Neural progenitor cell (in vitro differentiated cells): ENCODE measurements at regions not wholly inside any gene's neighbourhood (a gene's known extent, or its start where the extent isn't known, plus 50 kb on each side); places are given as distances from the start of the nearest gene placed in this dataset.

ENCODE experiments used
- DNase-seq: peaks from one replicate; pipeline ENCODE4 v3.0.0-alpha.2; 2016; ENCODE audit warnings: low spot score
- H2AFZ ChIP-seq: fragments of 200-600 bp; sonication (generic); replicated peaks from 2 replicates; pipeline ENCODE4 v1.6.1; 2016; ENCODE audit warnings: antibody characterized with exemption
- H3F3A ChIP-seq: fragments of 200-600 bp; sonication (generic); 2 replicates; pipeline ENCODE4 v1.6.1; 2016; ENCODE audit warnings: antibody characterized with exemption, low read depth
- H3K27ac ChIP-seq: fragments of 200-600 bp; sonication (generic); 2 replicates; pipeline ENCODE4 v1.5.1; 2016; ENCODE audit warnings: mild to moderate bottlenecking
- H3K27me3 ChIP-seq: fragments of 200-600 bp; sonication (generic); 2 replicates; pipeline ENCODE4 v1.6.1; 2016; ENCODE audit warnings: mild to moderate bottlenecking, moderate library complexity
- H3K36me3 ChIP-seq: fragments of 200-600 bp; sonication (generic); 2 replicates; pipeline ENCODE4 v1.5.1; 2016
- H3K4me1 ChIP-seq: fragments of 200-600 bp; sonication (generic); 2 replicates; pipeline ENCODE4 v1.6.1; 2016; ENCODE audit warnings: mixed run types
- H3K4me2 ChIP-seq: fragments of 200-600 bp; sonication (generic); 2 replicates; pipeline ENCODE4 v1.6.1; 2016
- H3K4me3 ChIP-seq: fragments of 200-600 bp; sonication (generic); 2 replicates; pipeline ENCODE4 v1.5.1; 2016
- H3K79me2 ChIP-seq: fragments of 200-600 bp; sonication (generic); 2 replicates; pipeline ENCODE4 v1.6.1; 2016; ENCODE audit warnings: low read depth
- H3K9ac ChIP-seq: fragments of 200-600 bp; sonication (generic); 2 replicates; pipeline ENCODE4 v1.6.1; 2016
- H3K9me3 ChIP-seq: fragments of 200-600 bp; sonication (generic); 2 replicates; pipeline ENCODE4 v1.5.1; 2016; ENCODE audit warnings: low read depth
- H4K20me1 ChIP-seq: fragments of 200-600 bp; sonication (generic); 2 replicates; pipeline ENCODE4 v1.6.1; 2016; ENCODE audit warnings: low read depth
- H3K27ac Mint-ChIP-seq: 3 replicates; pipeline ENCODE4 v1.8.0; 2021; ENCODE audit warnings: mixed read lengths
- H3K27me3 Mint-ChIP-seq: 2 replicates; pipeline ENCODE4 v1.8.0; 2022; ENCODE audit warnings: low read depth, mild to moderate bottlenecking, inconsistent platforms, moderate library complexity, mixed read lengths; ENCODE audit not compliant: insufficient read depth
- H3K36me3 Mint-ChIP-seq: 3 replicates; pipeline ENCODE4 v1.8.0; 2021; ENCODE audit warnings: mixed read lengths
- H3K4me1 Mint-ChIP-seq: 3 replicates; pipeline ENCODE4 v1.8.0; 2021; ENCODE audit warnings: mixed read lengths
- H3K4me3 Mint-ChIP-seq: 3 replicates; pipeline ENCODE4 v1.8.0; 2021; ENCODE audit warnings: mild to moderate bottlenecking, moderate library complexity, mixed read lengths
- H3K9me3 Mint-ChIP-seq: 3 replicates; pipeline ENCODE4 v1.8.0; 2020; ENCODE audit warnings: mixed read lengths
- EZH2 ChIP-seq: fragments of 200-600 bp; sonication (generic); IDR thresholded peaks from 2 replicates; pipeline ENCODE4 v1.6.1; 2017; ENCODE audit warnings: antibody characterized with exemption, mild to moderate bottlenecking, moderate library complexity
- EZH2phosphoT487 ChIP-seq: fragments of 200-600 bp; sonication (generic); IDR thresholded peaks from 2 replicates; pipeline ENCODE4 v1.6.1; 2017; ENCODE audit warnings: antibody characterized with exemption
- TF ChIP-seq, protein P1 (sequence below): fragments of 200-600 bp; sonication (generic); IDR thresholded peaks from 2 replicates; pipeline ENCODE4 v1.5.1; 2017; ENCODE audit warnings: antibody characterized with exemption, mild to moderate bottlenecking

DNA sequence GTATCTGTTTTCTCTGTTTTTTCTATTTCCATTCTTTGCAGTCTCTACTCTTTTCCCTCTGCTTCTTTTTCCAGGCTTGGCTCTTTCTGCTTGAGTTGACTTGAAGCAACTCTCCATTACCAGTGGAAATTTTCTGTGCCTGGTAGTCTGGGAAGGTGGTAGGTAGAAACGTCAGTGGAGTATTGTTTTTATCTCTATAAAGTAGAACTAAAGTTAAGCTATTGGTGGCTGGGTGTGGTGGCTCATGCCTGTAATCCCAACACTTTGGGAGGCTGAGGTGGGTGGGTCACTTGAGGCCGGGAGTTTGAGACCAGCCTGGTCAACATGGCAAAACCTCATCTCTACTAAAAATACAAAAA is 438.1 kb upstream of the AR start:
- Mint-ChIP-seq H3K4me3 (no peak overlapping the region), H3K27ac (no peak overlapping the region), H3K9me3 (no peaks in the 10 kb centered on the region), H3K4me1 (no peaks in the 10 kb centered on the region), H3K27me3 (peaks cover 2% of the 10 kb centered on the region), H3K36me3 (no peaks in the 10 kb centered on the region)
- Histone ChIP-seq H3K4me1 (no peaks in the 10 kb centered on the region), H3F3A (no peaks in the 10 kb centered on the region), H3K27me3 (no peaks in the 10 kb centered on the region), H3K36me3 (no peaks in the 10 kb centered on the region), H3K9me3 (no peaks in the 10 kb centered on the region), H3K4me3 (no peak overlapping the region), H3K79me2 (no peaks in the 10 kb centered on the region), H3K4me2 (no peak overlapping the region), H3K9ac (no peak overlapping the region), H2AFZ (no peak overlapping the region), H3K27ac (no peak overlapping the region), H4K20me1 (no peaks in the 10 kb centered on the region)
- DNase-seq = no peak
- TF ChIP-seq EZH2phosphoT487 = no peak
- no peak for TF ChIP-seq EZH2
- TF ChIP-seq, protein P1, sequence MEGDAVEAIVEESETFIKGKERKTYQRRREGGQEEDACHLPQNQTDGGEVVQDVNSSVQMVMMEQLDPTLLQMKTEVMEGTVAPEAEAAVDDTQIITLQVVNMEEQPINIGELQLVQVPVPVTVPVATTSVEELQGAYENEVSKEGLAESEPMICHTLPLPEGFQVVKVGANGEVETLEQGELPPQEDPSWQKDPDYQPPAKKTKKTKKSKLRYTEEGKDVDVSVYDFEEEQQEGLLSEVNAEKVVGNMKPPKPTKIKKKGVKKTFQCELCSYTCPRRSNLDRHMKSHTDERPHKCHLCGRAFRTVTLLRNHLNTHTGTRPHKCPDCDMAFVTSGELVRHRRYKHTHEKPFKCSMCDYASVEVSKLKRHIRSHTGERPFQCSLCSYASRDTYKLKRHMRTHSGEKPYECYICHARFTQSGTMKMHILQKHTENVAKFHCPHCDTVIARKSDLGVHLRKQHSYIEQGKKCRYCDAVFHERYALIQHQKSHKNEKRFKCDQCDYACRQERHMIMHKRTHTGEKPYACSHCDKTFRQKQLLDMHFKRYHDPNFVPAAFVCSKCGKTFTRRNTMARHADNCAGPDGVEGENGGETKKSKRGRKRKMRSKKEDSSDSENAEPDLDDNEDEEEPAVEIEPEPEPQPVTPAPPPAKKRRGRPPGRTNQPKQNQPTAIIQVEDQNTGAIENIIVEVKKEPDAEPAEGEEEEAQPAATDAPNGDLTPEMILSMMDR = no peak

DNA sequence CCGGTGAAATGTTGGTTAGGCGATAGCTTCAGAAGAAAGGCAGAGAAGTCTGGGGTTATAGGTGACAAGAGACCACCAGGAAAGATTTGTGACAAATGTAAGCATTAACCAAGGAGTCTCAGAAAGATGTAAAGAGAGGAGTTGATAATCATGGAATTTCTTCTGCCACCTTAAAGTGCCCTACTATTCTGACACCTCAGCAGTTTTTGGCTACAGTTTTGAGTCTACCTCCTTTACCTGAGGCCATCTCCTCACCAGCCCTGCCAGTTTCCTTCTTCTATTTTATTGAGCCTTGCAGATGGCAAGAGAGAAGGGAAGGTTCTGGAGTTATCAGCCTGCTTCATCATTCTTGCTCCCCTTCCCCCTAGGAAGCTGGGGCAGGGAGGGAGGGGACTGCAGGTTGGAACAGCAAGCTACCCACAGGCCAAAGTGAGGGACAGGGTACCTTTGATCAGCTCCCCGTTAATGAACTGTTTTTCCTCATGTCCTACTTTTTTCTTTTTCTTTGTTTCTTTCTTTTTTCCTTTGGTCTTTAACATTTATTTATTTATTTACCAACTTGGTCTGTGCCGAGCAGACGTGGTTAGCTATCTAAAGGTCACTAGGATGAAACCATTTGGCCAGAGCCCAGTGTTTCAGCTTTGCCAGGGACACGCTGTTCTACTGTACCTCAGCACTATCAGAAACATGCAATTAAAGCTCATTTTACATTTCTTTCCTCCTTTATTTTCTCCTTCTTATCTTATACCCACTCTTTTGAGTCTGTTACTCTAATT is 438.7 kb upstream of the AR start:
- Mint-ChIP-seq H3K27me3 (peaks cover 2% of the 10 kb centered on the region), H3K4me3 (no peak overlapping the region), H3K27ac (no peak overlapping the region), H3K36me3 (no peaks in the 10 kb centered on the region), H3K4me1 (no peaks in the 10 kb centered on the region), H3K9me3 (no peaks in the 10 kb centered on the region)
- H3K36me3 ChIP-seq = no peaks in the 10 kb centered on the region
- H2AFZ ChIP-seq = no peak overlapping the region
- H3K4me1 ChIP-seq = no peaks in the 10 kb centered on the region
- H3F3A ChIP-seq = no peaks in the 10 kb centered on the region
- H3K4me2 ChIP-seq = no peak overlapping the region
- no peaks in the 10 kb centered on the region for H3K27me3 ChIP-seq
- DNase-seq = no peak
- no peaks in the 10 kb centered on the region for H3K79me2 ChIP-seq
- no peaks in the 10 kb centered on the region for H3K9me3 ChIP-seq
- no peak overlapping the region for H3K9ac ChIP-seq
- no peak overlapping the region for H3K27ac ChIP-seq
- no peaks in the 10 kb centered on the region for H4K20me1 ChIP-seq
- H3K4me3 ChIP-seq = no peak overlapping the region
- TF ChIP-seq EZH2 (no peak), EZH2phosphoT487 (no peak)
- TF ChIP-seq, protein P1 = no peak

DNA sequence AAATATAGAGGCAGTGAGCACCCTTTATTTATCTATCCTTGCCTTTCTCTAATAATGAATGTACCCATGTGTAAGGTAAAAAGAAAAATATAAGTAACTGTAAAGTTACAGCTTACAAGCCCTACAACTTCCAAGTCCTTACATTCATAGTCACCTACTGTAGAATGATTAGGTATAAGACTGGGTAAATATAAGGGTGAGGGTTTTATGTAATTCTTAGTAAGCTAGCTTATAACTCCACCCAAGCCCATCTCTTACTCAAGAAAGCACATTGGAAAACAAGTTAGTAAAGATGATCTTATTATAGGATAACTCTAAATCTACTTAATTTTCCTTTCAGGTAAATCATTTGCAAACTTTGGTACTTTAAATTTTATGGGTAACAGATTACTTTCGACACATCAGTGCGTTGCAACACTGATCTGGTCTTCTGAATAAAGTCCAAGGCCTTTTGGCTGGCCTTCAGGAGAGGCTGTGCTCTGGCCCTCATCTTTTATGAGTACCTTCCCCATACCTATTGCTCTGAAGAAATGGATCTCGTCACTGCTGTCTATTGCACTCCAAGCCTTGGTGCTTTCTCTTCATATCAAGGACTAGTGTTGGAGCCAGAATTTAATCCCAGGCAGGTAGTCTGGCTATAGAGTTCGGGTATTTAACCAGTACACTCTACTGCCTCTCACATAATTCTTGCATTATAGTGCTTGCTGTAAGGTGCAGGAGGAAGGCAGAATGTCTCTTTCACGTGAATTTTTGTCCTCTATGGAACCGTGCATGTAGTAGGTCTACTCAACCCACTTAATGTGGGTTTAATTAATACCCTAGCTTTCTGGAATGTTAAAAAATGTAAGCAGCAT is 443.6 kb upstream of the AR start:
- Mint-ChIP-seq H3K27ac (no peak overlapping the region), H3K36me3 (no peaks in the 10 kb centered on the region), H3K27me3 (peaks cover 4% of the 10 kb centered on the region), H3K4me3 (no peak overlapping the region), H3K9me3 (no peaks in the 10 kb centered on the region), H3K4me1 (no peaks in the 10 kb centered on the region)
- Histone ChIP-seq H3F3A (no peaks in the 10 kb centered on the region), H4K20me1 (no peaks in the 10 kb centered on the region), H3K27me3 (no peaks in the 10 kb centered on the region), H3K36me3 (no peaks in the 10 kb centered on the region), H3K4me2 (no peak overlapping the region), H3K4me1 (no peaks in the 10 kb centered on the region), H3K4me3 (no peak overlapping the region), H3K79me2 (no peaks in the 10 kb centered on the region), H3K9ac (no peak overlapping the region), H3K9me3 (no peaks in the 10 kb centered on the region), H3K27ac (no peak overlapping the region), H2AFZ (no peak overlapping the region)
- no peak for DNase-seq
- TF ChIP-seq, protein P1 = no peak
- TF ChIP-seq EZH2phosphoT487 = no peak
- no peak for TF ChIP-seq EZH2
